GM23338 (cell line): ENCODE measurements at regions not wholly inside any gene's neighbourhood (a gene's known extent, or its start where the extent isn't known, plus 50 kb on each side); places are given as distances from the start of the nearest gene placed in this dataset.
A peak's percentile ranks its signal among the peaks of the same experiment; 100 is the strongest.
"Not testable (repeated sequence)": the region's sequence is repeated elsewhere in the genome, so short reads cannot be mapped to it uniquely, and the experiment has no call there.

Experiments used
- ATAC-seq: fragments of 200-7000 bp; cut with Tn5 transposase; 3 replicates; pipeline ENCODE4 v1.9.1; 2020
- DNase-seq: peaks from one replicate; pipeline ENCODE4 v3.0.0-alpha.2; 2015; ENCODE audit warnings: low spot score
- H2AFZ ChIP-seq: fragments of 200-600 bp; sonication (generic); 2 replicates; pipeline ENCODE4 v1.8.0; 2016; ENCODE audit warnings: antibody characterized with exemption, mild to moderate bottlenecking, moderate library complexity
- H3F3A ChIP-seq: fragments of 200-600 bp; sonication (generic); replicated peaks from 2 replicates; pipeline ENCODE4 v1.8.0; 2017; ENCODE audit warnings: antibody characterized with exemption, mixed run types, low read depth
- H3K27ac ChIP-seq: fragments of 200-600 bp; sonication (generic); 2 replicates; pipeline ENCODE4 v1.6.1; 2016; ENCODE audit warnings: low read depth
- H3K27me3 ChIP-seq: fragments of 200-600 bp; sonication (generic); 2 replicates; pipeline ENCODE4 v1.8.0; 2016; ENCODE audit warnings: mild to moderate bottlenecking, mixed run types, moderate library complexity; ENCODE audit not compliant: insufficient read depth
- H3K36me3 ChIP-seq: fragments of 200-600 bp; sonication (generic); 2 replicates; pipeline ENCODE4 v1.8.0; 2016; ENCODE audit warnings: mild to moderate bottlenecking; ENCODE audit not compliant: insufficient read depth
- H3K4me1 ChIP-seq: fragments of 200-600 bp; sonication (generic); 2 replicates; pipeline ENCODE4 v1.8.0; 2016; ENCODE audit warnings: mild to moderate bottlenecking, moderate library complexity; ENCODE audit not compliant: insufficient read depth
- H3K4me2 ChIP-seq: fragments of 200-600 bp; sonication (generic); 2 replicates; pipeline ENCODE4 v1.7.1; 2017; ENCODE audit warnings: mixed run types
- H3K4me3 ChIP-seq: fragments of 200-600 bp; sonication (generic); 2 replicates; pipeline ENCODE4 v1.6.1; 2016; ENCODE audit warnings: mixed run types
- H3K79me2 ChIP-seq: fragments of 200-600 bp; sonication (generic); replicated peaks from 2 replicates; pipeline ENCODE4 v1.8.0; 2017; ENCODE audit warnings: mild to moderate bottlenecking; ENCODE audit not compliant: insufficient read depth
- H3K9me2 ChIP-seq: fragments of 200-600 bp; sonication (generic); 2 replicates; pipeline ENCODE4 v1.8.0; 2017; ENCODE audit not compliant: insufficient read depth
- H4K20me1 ChIP-seq: fragments of 200-600 bp; sonication (generic); replicated peaks from 2 replicates; pipeline ENCODE4 v1.8.0; 2017; ENCODE audit warnings: mild to moderate bottlenecking; ENCODE audit not compliant: insufficient read depth
- H3K27ac Mint-ChIP-seq: 2 replicates; pipeline ENCODE4 v1.8.0; 2020; ENCODE audit warnings: inconsistent platforms, mild to moderate bottlenecking, moderate library complexity, mixed read lengths
- H3K27me3 Mint-ChIP-seq: 3 replicates; pipeline ENCODE4 v1.8.0; 2022; ENCODE audit warnings: low read depth, mild to moderate bottlenecking, moderate library complexity, mixed read lengths, inconsistent platforms; ENCODE audit not compliant: insufficient read depth, poor library complexity
- H3K36me3 Mint-ChIP-seq: 3 replicates; pipeline ENCODE4 v1.8.0; 2021; ENCODE audit warnings: low read depth, mild to moderate bottlenecking, inconsistent platforms, moderate library complexity, mixed read lengths
- H3K4me1 Mint-ChIP-seq: 3 replicates; pipeline ENCODE4 v1.8.0; 2020; ENCODE audit warnings: mild to moderate bottlenecking, inconsistent platforms, mixed read lengths
- H3K4me3 Mint-ChIP-seq: 3 replicates; pipeline ENCODE4 v1.8.0; 2021; ENCODE audit warnings: moderate library complexity, mild to moderate bottlenecking, inconsistent platforms, mixed read lengths
- H3K9me3 Mint-ChIP-seq: 3 replicates; pipeline ENCODE4 v1.8.0; 2020; ENCODE audit warnings: moderate library complexity, mild to moderate bottlenecking, inconsistent platforms, mixed read lengths
- CREB1 ChIP-seq: fragments of 250-450 bp; sonication (Bioruptor Pico); IDR thresholded peaks from 2 replicates; pipeline ENCODE4 v1.5.0; 2020; ENCODE audit warnings: low read depth, mild to moderate bottlenecking, moderate library complexity
- CTCF ChIP-seq, 2 experiments: fragments of 200-600 bp in 1 of 2; sonication (generic) in 1 of 2; conservative IDR thresholded peaks; 2 replicates each; pipeline versions ENCODE4 v1.5.1 to v1.6.1; 2016 to 2017; ENCODE audit warnings: antibody characterized with exemption in 2 of 2, low read depth in 2 of 2, mild to moderate bottlenecking in 2 of 2, moderate library complexity in 1 of 2
- EZH2 ChIP-seq: fragments of 200-600 bp; sonication (generic); IDR thresholded peaks from one replicate; pipeline ENCODE4 v1.8.0; 2017; ENCODE audit warnings: antibody characterized with exemption, mild to moderate bottlenecking, low read depth; ENCODE audit not compliant: unreplicated experiment
- EZH2phosphoT487 ChIP-seq: fragments of 200-600 bp; sonication (generic); IDR thresholded peaks from one replicate; pipeline ENCODE4 v1.8.1; 2018; ENCODE audit warnings: antibody characterized with exemption; ENCODE audit not compliant: unreplicated experiment
- JUNB ChIP-seq: IDR thresholded peaks from one replicate; pipeline ENCODE4 v1.6.1; 2016; ENCODE audit warnings: antibody characterized with exemption; ENCODE audit not compliant: unreplicated experiment
- NANOG ChIP-seq: IDR thresholded peaks from 2 replicates; pipeline ENCODE4 v1.6.1; 2016; ENCODE audit warnings: antibody characterized with exemption, borderline replicate concordance
- POLR2AphosphoS5 ChIP-seq: IDR thresholded peaks from 2 replicates; pipeline ENCODE4 v1.6.1; 2016; ENCODE audit warnings: antibody characterized with exemption, low read depth
- REST ChIP-seq: IDR thresholded peaks from one replicate; pipeline ENCODE4 v1.6.1; 2018; ENCODE audit warnings: antibody characterized with exemption; ENCODE audit not compliant: unreplicated experiment
- STAT1 ChIP-seq: IDR thresholded peaks from one replicate; pipeline ENCODE4 v1.6.1; 2016; ENCODE audit warnings: antibody characterized with exemption; ENCODE audit not compliant: unreplicated experiment
- ZNF114 ChIP-seq: fragments of 250-450 bp; sonication (Bioruptor Pico); IDR thresholded peaks from 2 replicates; pipeline ENCODE4 v1.5.0; 2020; ENCODE audit warnings: mild to moderate bottlenecking, moderate library complexity
- ZNF331 ChIP-seq: fragments of 250-450 bp; sonication (Bioruptor Pico); IDR thresholded peaks from 2 replicates; pipeline ENCODE4 v1.5.0; 2020; ENCODE audit warnings: low read depth, mild to moderate bottlenecking, moderate library complexity

GRCh38 chr16:62724670-62725269 is 688.5 kb upstream of the CDH8 start:
- DNase-seq, H3F3A ChIP-seq, H3K4me3 ChIP-seq, H3K4me1 ChIP-seq, H3K9me2 ChIP-seq, H4K20me1 ChIP-seq, ATAC-seq, H3K27me3 ChIP-seq, H3K4me3 Mint-ChIP-seq, H3K27ac ChIP-seq, H2AFZ ChIP-seq, H3K27me3 Mint-ChIP-seq, H3K4me2 ChIP-seq, H3K79me2 ChIP-seq, H3K4me1 Mint-ChIP-seq, H3K27ac Mint-ChIP-seq, H3K36me3 ChIP-seq: not testable (repeated sequence)
- TF ChIP-seq CTCF (conservative IDR thresholded peaks at IDR 0.05; ENCODE audit: low read depth in 2 of 2) = peak in 1 of 2 experiments; percentile 42; a peak in 2 of 4 replicates
- Mint-ChIP-seq H3K36me3 (peaks cover 12% of the 10 kb centered on the region; the same call in 2 of the 3 replicates), H3K9me3 (peaks cover 18% of the 10 kb centered on the region)

DNA sequence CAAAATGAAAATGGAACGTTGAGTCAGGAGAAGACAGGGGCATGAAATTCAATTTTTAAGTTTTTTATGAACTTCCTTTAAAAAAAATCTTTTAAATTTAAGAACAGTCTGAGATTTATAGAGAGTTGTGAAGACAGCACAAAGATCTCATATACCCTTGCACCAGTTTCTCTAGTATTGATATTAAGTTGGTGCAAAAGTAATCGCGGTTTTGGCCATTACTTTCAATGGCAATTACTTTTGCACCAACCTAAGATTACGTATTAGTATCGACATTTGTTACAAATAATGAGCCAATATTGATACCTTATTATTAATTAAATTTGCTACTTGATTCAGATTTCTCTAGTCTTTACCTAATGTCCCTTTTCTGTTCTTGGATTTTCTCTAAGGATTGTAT is 684.4 kb upstream of the CDH8 start:
- DNase-seq = no peak
- H3K4me1 Mint-ChIP-seq = peaks cover 3% of the 10 kb centered on the region; the same call in 1 of the 3 replicates
- Histone ChIP-seq H3K4me1 (no peaks in the 10 kb centered on the region), H3K4me3 (no peak overlapping the region), H2AFZ (no peak overlapping the region), H3K27me3 (no peaks in the 10 kb centered on the region), H3K27ac (no peak overlapping the region), H3K36me3 (no peaks in the 10 kb centered on the region), H3F3A (no peaks in the 10 kb centered on the region), H3K79me2 (no peaks in the 10 kb centered on the region), H3K4me2 (no peak overlapping the region), H4K20me1 (no peaks in the 10 kb centered on the region), H3K9me2 (no peaks in the 10 kb centered on the region)
- peaks cover 12% of the 10 kb centered on the region for H3K9me3 Mint-ChIP-seq
- H3K27me3 Mint-ChIP-seq = no peaks in the 10 kb centered on the region
- H3K27ac Mint-ChIP-seq = no peak overlapping the region
- no peak for ATAC-seq
- peaks cover 11% of the 10 kb centered on the region; the same call in 2 of the 3 replicates for H3K36me3 Mint-ChIP-seq
- no peak overlapping the region for H3K4me3 Mint-ChIP-seq
- TF ChIP-seq REST = no peak
- no peak for TF ChIP-seq ZNF331 (CRISPR knock-in tag)
- TF ChIP-seq STAT1 = no peak
- TF ChIP-seq JUNB = no peak
- TF ChIP-seq NANOG = no peak
- TF ChIP-seq EZH2phosphoT487 = no peak
- no peak for TF ChIP-seq POLR2AphosphoS5
- TF ChIP-seq ZNF114 (CRISPR knock-in tag) = no peak
- no peak for TF ChIP-seq EZH2
- no peak for TF ChIP-seq CREB1 (CRISPR knock-in tag)
- TF ChIP-seq CTCF (conservative IDR thresholded peaks at IDR 0.05; ENCODE audit: low read depth in 2 of 2) = no peak
